ENCODE measurements at regions not wholly inside any gene's neighbourhood (a gene's known extent, or its start where the extent isn't known, plus 50 kb on each side); places are given as distances from the start of the nearest gene placed in this dataset.

- no peak for TF ChIP-seq POLR2AphosphoS5 (IDR thresholded peaks at IDR 0.05)
- no peak for TF ChIP-seq RAD21 (conservative IDR thresholded peaks at IDR 0.05)
- no peak for TF ChIP-seq EZH2 (IDR thresholded peaks at IDR 0.05; ENCODE audit: borderline replicate concordance, insufficient read depth, low read length, poor library complexity, severe bottlenecking)
- TF ChIP-seq SMC3 (conservative IDR thresholded peaks at IDR 0.05; ENCODE audit: poor library complexity), result no peak
- TF ChIP-seq REST (IDR thresholded peaks at IDR 0.05; ENCODE audit: borderline replicate concordance), result no peak
- no peak for TF ChIP-seq CTCF (IDR thresholded peaks at IDR 0.05; ENCODE audit: poor library complexity, severe bottlenecking)
- no peak for TF ChIP-seq EP300 (conservative IDR thresholded peaks at IDR 0.05; ENCODE audit: poor library complexity, severe bottlenecking)
- no peak for TF ChIP-seq TAF1 (IDR thresholded peaks at IDR 0.05; ENCODE audit: low read depth)
- TF ChIP-seq MXI1 (conservative IDR thresholded peaks at IDR 0.05; ENCODE audit: poor library complexity, severe bottlenecking), result no peak
- no peaks in the 10 kb centered on the region for H3K27me3 ChIP-seq (ENCODE audit: insufficient read depth, low read depth, low read length)
- H3F3A ChIP-seq (ENCODE audit: insufficient read depth, low read length, poor library complexity, severe bottlenecking), result no peaks in the 10 kb centered on the region
- no peaks in the 10 kb centered on the region for H4K20me1 ChIP-seq (ENCODE audit: insufficient read depth)
- H3K4me2 ChIP-seq (ENCODE audit: low read length), result no peak overlapping the region
- H3K9ac ChIP-seq (ENCODE audit: low read length), result no peak overlapping the region
- H3K79me2 ChIP-seq (replicated peaks; ENCODE audit: insufficient read depth, low read length), result no peaks in the 10 kb centered on the region
- no peaks in the 10 kb centered on the region for H3K36me3 ChIP-seq (ENCODE audit: insufficient read depth, low read length)
- H3K9me3 ChIP-seq (ENCODE audit: low read length), result no peaks in the 10 kb centered on the region
- H3K27ac ChIP-seq (ENCODE audit: low read length), result no peak overlapping the region
- H2AFZ ChIP-seq (ENCODE audit: low read depth, low read length), result no peak overlapping the region
- no peaks in the 10 kb centered on the region for H3K9me2 ChIP-seq (ENCODE audit: insufficient read depth, low read length)
- no peak overlapping the region for H3K4me3 ChIP-seq (ENCODE audit: low read length)
These were observed 268.9 kb upstream of the NOVA1 start for GRCh38 chr14:26866721-26867120.

GRCh38 chr14:26867171-26867757, 269.4 kb upstream of the NOVA1 start:
- H3K27ac ChIP-seq (ENCODE audit: low read length), result no peak overlapping the region
- no peak overlapping the region for H2AFZ ChIP-seq (ENCODE audit: low read depth, low read length)
- no peaks in the 10 kb centered on the region for H3F3A ChIP-seq (ENCODE audit: insufficient read depth, low read length, poor library complexity, severe bottlenecking)
- H3K9me2 ChIP-seq (ENCODE audit: insufficient read depth, low read length), result no peaks in the 10 kb centered on the region
- H3K27me3 ChIP-seq (ENCODE audit: insufficient read depth, low read depth, low read length), result no peaks in the 10 kb centered on the region
- H3K4me3 ChIP-seq (ENCODE audit: low read length), result no peak overlapping the region
- no peak overlapping the region for H3K9ac ChIP-seq (ENCODE audit: low read length)
- no peaks in the 10 kb centered on the region for H4K20me1 ChIP-seq (ENCODE audit: insufficient read depth)
- no peaks in the 10 kb centered on the region for H3K36me3 ChIP-seq (ENCODE audit: insufficient read depth, low read length)
- H3K79me2 ChIP-seq (replicated peaks; ENCODE audit: insufficient read depth, low read length), result no peaks in the 10 kb centered on the region
- H3K9me3 ChIP-seq (ENCODE audit: low read length), result no peaks in the 10 kb centered on the region
- no peak overlapping the region for H3K4me2 ChIP-seq (ENCODE audit: low read length)
- no peak for TF ChIP-seq REST (IDR thresholded peaks at IDR 0.05; ENCODE audit: borderline replicate concordance)
